ENCODE measurements at regions not wholly inside any gene's neighbourhood (a gene's known extent, or its start where the extent isn't known, plus 50 kb on each side); places are given as distances from the start of the nearest gene placed in this dataset.

- Histone ChIP-seq H3K27me3 (ENCODE audit: control insufficient read depth in 2 of 2, insufficient read depth in 2 of 2, low read length in 2 of 2) (no peaks in the 10 kb centered on the region), H3K27ac (ENCODE audit: low read depth, low read length) (no peak overlapping the region), H3K4me3 (ENCODE audit: low read length) (no peak overlapping the region), H3K9me3 (ENCODE audit: control insufficient read depth in 2 of 3, low read length in 3 of 3) (no peaks in the 10 kb centered on the region), H3K36me3 (ENCODE audit: control insufficient read depth in 2 of 3, insufficient read depth in 3 of 3, low read length in 3 of 3) (no peaks in the 10 kb centered on the region), H3K4me1 (ENCODE audit: control insufficient read depth in 2 of 2, insufficient read depth in 2 of 2, low read length in 2 of 2) (no peaks in the 10 kb centered on the region)
- Mint-ChIP-seq H3K27me3 (no peaks in the 10 kb centered on the region), H3K27ac (no peak overlapping the region), H3K36me3 (no peaks in the 10 kb centered on the region), H3K4me1 (no peaks in the 10 kb centered on the region), H3K4me3 (no peak overlapping the region), H3K9me3 (peaks cover 0 to 14% (median 3%) of the 10 kb centered on the region in 11 donors)
- CTCF ChIA-PET: no interaction called here
- ATAC-seq (no peak), DNase-seq (no peak)
- intact Hi-C loops (cut with micrococcal nuclease): no loop called here
- POLR2A ChIA-PET: no interaction called here
These were observed 458.8 kb upstream of the ZNF462 start for GRCh38 chr9:106404137-106404536.

GRCh38 chr9:106405871-106406435 lies 457.0 kb upstream of the ZNF462 start:
- Histone ChIP-seq H3K36me3 (ENCODE audit: control insufficient read depth in 2 of 3, insufficient read depth in 3 of 3, low read length in 3 of 3) (no peaks in the 10 kb centered on the region), H3K9me3 (ENCODE audit: control insufficient read depth in 2 of 3, low read length in 3 of 3) (no peaks in the 10 kb centered on the region), H3K4me1 (ENCODE audit: control insufficient read depth in 2 of 2, insufficient read depth in 2 of 2, low read length in 2 of 2) (no peaks in the 10 kb centered on the region), H3K27ac (ENCODE audit: low read depth, low read length) (no peak overlapping the region), H3K4me3 (ENCODE audit: low read length) (no peak overlapping the region), H3K27me3 (ENCODE audit: control insufficient read depth in 2 of 2, insufficient read depth in 2 of 2, low read length in 2 of 2) (no peaks in the 10 kb centered on the region)
- POLR2A ChIA-PET: no interaction called here
- H3K36me3 Mint-ChIP-seq: no peaks in the 10 kb centered on the region
- no peaks in the 10 kb centered on the region for H3K4me1 Mint-ChIP-seq
- no peak overlapping the region for H3K4me3 Mint-ChIP-seq
- H3K9me3 Mint-ChIP-seq: peaks cover 0 to 14% (median 3%) of the 10 kb centered on the region in 11 donors
- no peak overlapping the region for H3K27ac Mint-ChIP-seq
- ATAC-seq (no peak), DNase-seq (no peak)
- intact Hi-C loops (cut with micrococcal nuclease): no loop called here
- CTCF ChIA-PET: no interaction called here
- no peaks in the 10 kb centered on the region for H3K27me3 Mint-ChIP-seq

- peaks cover 0 to 14% (median 3%) of the 10 kb centered on the region in 11 donors for H3K9me3 Mint-ChIP-seq
- intact Hi-C loops (cut with micrococcal nuclease): no loop called here
- no peak overlapping the region for H3K27ac Mint-ChIP-seq
- CTCF ChIA-PET: interaction anchor here (0.6 kb wide), 1 partner anchor 1820 kb away, joined by 5 read pairs; no protein-coding TSS in a partner anchor
- H3K4me3 Mint-ChIP-seq: no peak overlapping the region
- H3K27me3 Mint-ChIP-seq: no peaks in the 10 kb centered on the region
- Histone ChIP-seq H3K27me3 (ENCODE audit: control insufficient read depth in 2 of 2, insufficient read depth in 2 of 2, low read length in 2 of 2) (no peaks in the 10 kb centered on the region), H3K27ac (ENCODE audit: low read depth, low read length) (no peak overlapping the region), H3K36me3 (ENCODE audit: control insufficient read depth in 2 of 3, insufficient read depth in 3 of 3, low read length in 3 of 3) (no peaks in the 10 kb centered on the region), H3K9me3 (ENCODE audit: control insufficient read depth in 2 of 3, low read length in 3 of 3) (no peaks in the 10 kb centered on the region), H3K4me1 (ENCODE audit: control insufficient read depth in 2 of 2, insufficient read depth in 2 of 2, low read length in 2 of 2) (no peaks in the 10 kb centered on the region), H3K4me3 (ENCODE audit: low read length) (no peak overlapping the region)
- ATAC-seq (no peak), DNase-seq (no peak)
- POLR2A ChIA-PET: no interaction called here
- H3K36me3 Mint-ChIP-seq: no peaks in the 10 kb centered on the region
- H3K4me1 Mint-ChIP-seq: no peaks in the 10 kb centered on the region
These were observed 448.9 kb upstream of the ZNF462 start for GRCh38 chr9:106414042-106414441.

- ChIA-PET CTCF (no interaction called here), POLR2A (no interaction called here)
- no peak overlapping the region for H3K27ac ChIP-seq (ENCODE audit: low read depth, low read length)
- Mint-ChIP-seq H3K9me3 (peaks cover 0 to 10% (median 0%) of the 10 kb centered on the region in 11 donors), H3K27ac (no peak overlapping the region), H3K27me3 (peaks cover 0 to 4% (median 0%) of the 10 kb centered on the region in 5 donors), H3K36me3 (no peaks in the 10 kb centered on the region), H3K4me1 (peaks cover 0 to 11% (median 0%) of the 10 kb centered on the region in 7 donors), H3K4me3 (no peak overlapping the region)
- H3K36me3 ChIP-seq (ENCODE audit: control insufficient read depth in 2 of 3, insufficient read depth in 3 of 3, low read length in 3 of 3): no peaks in the 10 kb centered on the region
- ATAC-seq (no peak), DNase-seq (no peak)
- H3K4me3 ChIP-seq (ENCODE audit: low read length): no peak overlapping the region
- no peaks in the 10 kb centered on the region for H3K9me3 ChIP-seq (ENCODE audit: control insufficient read depth in 2 of 3, low read length in 3 of 3)
- intact Hi-C loops (cut with micrococcal nuclease): no loop called here
- no peaks in the 10 kb centered on the region for H3K4me1 ChIP-seq (ENCODE audit: control insufficient read depth in 2 of 2, insufficient read depth in 2 of 2, low read length in 2 of 2)
- H3K27me3 ChIP-seq (ENCODE audit: control insufficient read depth in 2 of 2, insufficient read depth in 2 of 2, low read length in 2 of 2): no peaks in the 10 kb centered on the region
These were observed 445.3 kb upstream of the ZNF462 start for GRCh38 chr9:106417685-106418084.

GRCh38 chr9:106419829-106420228 lies 443.1 kb upstream of the ZNF462 start:
- Mint-ChIP-seq H3K36me3 (no peaks in the 10 kb centered on the region), H3K4me3 (no peak overlapping the region), H3K27me3 (peaks cover 0 to 4% (median 0%) of the 10 kb centered on the region in 5 donors), H3K4me1 (peaks cover 0 to 11% (median 0%) of the 10 kb centered on the region in 7 donors), H3K9me3 (peaks cover 0 to 10% (median 1%) of the 10 kb centered on the region in 11 donors), H3K27ac (no peak overlapping the region)
- Histone ChIP-seq H3K27me3 (ENCODE audit: control insufficient read depth in 2 of 2, insufficient read depth in 2 of 2, low read length in 2 of 2) (no peaks in the 10 kb centered on the region), H3K4me3 (ENCODE audit: low read length) (no peak overlapping the region), H3K9me3 (ENCODE audit: control insufficient read depth in 2 of 3, low read length in 3 of 3) (no peaks in the 10 kb centered on the region), H3K27ac (ENCODE audit: low read depth, low read length) (no peak overlapping the region), H3K4me1 (ENCODE audit: control insufficient read depth in 2 of 2, insufficient read depth in 2 of 2, low read length in 2 of 2) (no peaks in the 10 kb centered on the region), H3K36me3 (ENCODE audit: control insufficient read depth in 2 of 3, insufficient read depth in 3 of 3, low read length in 3 of 3) (no peaks in the 10 kb centered on the region)
- DNase-seq (no peak), ATAC-seq (no peak)
- intact Hi-C loops (cut with micrococcal nuclease): no loop called here
- ChIA-PET CTCF (no interaction called here), POLR2A (no interaction called here)

- POLR2A ChIA-PET: no interaction called here
- CTCF ChIA-PET: no interaction called here
- Mint-ChIP-seq H3K27ac (no peak overlapping the region), H3K4me1 (peaks cover 0 to 11% (median 0%) of the 10 kb centered on the region in 7 donors), H3K9me3 (peaks cover 0 to 10% (median 1%) of the 10 kb centered on the region in 11 donors), H3K4me3 (peak overlapping the region in 1 of 10 donors; percentile 12), H3K27me3 (peaks cover 0 to 4% (median 0%) of the 10 kb centered on the region in 5 donors), H3K36me3 (no peaks in the 10 kb centered on the region)
- H3K36me3 ChIP-seq (ENCODE audit: control insufficient read depth in 2 of 3, insufficient read depth in 3 of 3, low read length in 3 of 3): no peaks in the 10 kb centered on the region
- H3K27me3 ChIP-seq (ENCODE audit: control insufficient read depth in 2 of 2, insufficient read depth in 2 of 2, low read length in 2 of 2): no peaks in the 10 kb centered on the region
- H3K9me3 ChIP-seq (ENCODE audit: control insufficient read depth in 2 of 3, low read length in 3 of 3): no peaks in the 10 kb centered on the region
- no peaks in the 10 kb centered on the region for H3K4me1 ChIP-seq (ENCODE audit: control insufficient read depth in 2 of 2, insufficient read depth in 2 of 2, low read length in 2 of 2)
- intact Hi-C loops (cut with micrococcal nuclease): no loop called here
- no peak overlapping the region for H3K4me3 ChIP-seq (ENCODE audit: low read length)
- DNase-seq: no peak
- H3K27ac ChIP-seq (ENCODE audit: low read depth, low read length): no peak overlapping the region
- peak; percentile 37 for ATAC-seq
These were observed 442.4 kb upstream of the ZNF462 start for GRCh38 chr9:106420511-106420944.

- H3K4me3 Mint-ChIP-seq: no peak overlapping the region
- intact Hi-C loops (cut with micrococcal nuclease): no loop called here
- POLR2A ChIA-PET: no interaction called here
These were observed 441.2 kb upstream of the ZNF462 start for GRCh38 chr9:106421772-106422171.

More at GRCh38 chr9:106421772-106422171, 441.2 kb upstream of the ZNF462 start:
- Mint-ChIP-seq H3K9me3 (peaks cover 0 to 8% (median under 1%) of the 10 kb centered on the region in 11 donors), H3K27ac (no peak overlapping the region), H3K27me3 (peaks cover 0 to 4% (median 0%) of the 10 kb centered on the region in 5 donors), H3K36me3 (no peaks in the 10 kb centered on the region), H3K4me1 (peaks cover 0 to 11% (median 0%) of the 10 kb centered on the region in 7 donors)
- no peak overlapping the region for H3K4me3 ChIP-seq (ENCODE audit: low read length)
- no peaks in the 10 kb centered on the region for H3K4me1 ChIP-seq (ENCODE audit: control insufficient read depth in 2 of 2, insufficient read depth in 2 of 2, low read length in 2 of 2)
- no peak overlapping the region for H3K27ac ChIP-seq (ENCODE audit: low read depth, low read length)
- ATAC-seq: no peak
- no peaks in the 10 kb centered on the region for H3K9me3 ChIP-seq (ENCODE audit: control insufficient read depth in 2 of 3, low read length in 3 of 3)
- CTCF ChIA-PET: no interaction called here
- H3K27me3 ChIP-seq (ENCODE audit: control insufficient read depth in 2 of 2, insufficient read depth in 2 of 2, low read length in 2 of 2): no peaks in the 10 kb centered on the region
- H3K36me3 ChIP-seq (ENCODE audit: control insufficient read depth in 2 of 3, insufficient read depth in 3 of 3, low read length in 3 of 3): no peaks in the 10 kb centered on the region
- DNase-seq: no peak

Measured in naive thymus-derived CD4-positive, alpha-beta T cell (primary cell).